ENCODE measurements at regions not wholly inside any gene's neighbourhood (a gene's known extent, or its start where the extent isn't known, plus 50 kb on each side); places are given as distances from the start of the nearest gene placed in this dataset.

DNA sequence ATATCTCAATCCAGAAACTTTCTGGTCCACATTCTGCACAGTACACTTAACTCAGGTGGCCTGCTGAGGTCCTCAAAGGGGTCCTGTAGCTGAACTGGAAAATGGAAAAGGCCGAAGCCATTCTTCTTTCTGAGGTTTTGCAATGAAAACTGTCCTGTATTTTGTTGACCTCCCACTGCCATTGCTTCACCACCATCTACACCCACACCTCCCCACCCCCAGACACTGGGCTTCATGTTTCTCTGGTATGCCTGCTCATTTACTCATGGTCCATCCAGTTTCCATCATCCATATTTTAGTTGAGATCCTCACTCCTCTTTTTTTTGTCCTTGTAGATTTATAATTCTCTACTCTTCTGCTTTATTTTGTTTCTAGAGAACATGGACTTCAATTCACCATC lies 115.7 kb upstream of the SLC24A5 start:
- TF ChIP-seq, protein P1, sequence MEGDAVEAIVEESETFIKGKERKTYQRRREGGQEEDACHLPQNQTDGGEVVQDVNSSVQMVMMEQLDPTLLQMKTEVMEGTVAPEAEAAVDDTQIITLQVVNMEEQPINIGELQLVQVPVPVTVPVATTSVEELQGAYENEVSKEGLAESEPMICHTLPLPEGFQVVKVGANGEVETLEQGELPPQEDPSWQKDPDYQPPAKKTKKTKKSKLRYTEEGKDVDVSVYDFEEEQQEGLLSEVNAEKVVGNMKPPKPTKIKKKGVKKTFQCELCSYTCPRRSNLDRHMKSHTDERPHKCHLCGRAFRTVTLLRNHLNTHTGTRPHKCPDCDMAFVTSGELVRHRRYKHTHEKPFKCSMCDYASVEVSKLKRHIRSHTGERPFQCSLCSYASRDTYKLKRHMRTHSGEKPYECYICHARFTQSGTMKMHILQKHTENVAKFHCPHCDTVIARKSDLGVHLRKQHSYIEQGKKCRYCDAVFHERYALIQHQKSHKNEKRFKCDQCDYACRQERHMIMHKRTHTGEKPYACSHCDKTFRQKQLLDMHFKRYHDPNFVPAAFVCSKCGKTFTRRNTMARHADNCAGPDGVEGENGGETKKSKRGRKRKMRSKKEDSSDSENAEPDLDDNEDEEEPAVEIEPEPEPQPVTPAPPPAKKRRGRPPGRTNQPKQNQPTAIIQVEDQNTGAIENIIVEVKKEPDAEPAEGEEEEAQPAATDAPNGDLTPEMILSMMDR (IDR thresholded peaks at IDR 0.05; ENCODE audit: insufficient read depth, low read depth, low read length): no peak
- H3K4me3 ChIP-seq (ENCODE audit: low read depth, low read length): no peak overlapping the region
- no peak for DNase-seq (ENCODE audit: low read depth)

DNA sequence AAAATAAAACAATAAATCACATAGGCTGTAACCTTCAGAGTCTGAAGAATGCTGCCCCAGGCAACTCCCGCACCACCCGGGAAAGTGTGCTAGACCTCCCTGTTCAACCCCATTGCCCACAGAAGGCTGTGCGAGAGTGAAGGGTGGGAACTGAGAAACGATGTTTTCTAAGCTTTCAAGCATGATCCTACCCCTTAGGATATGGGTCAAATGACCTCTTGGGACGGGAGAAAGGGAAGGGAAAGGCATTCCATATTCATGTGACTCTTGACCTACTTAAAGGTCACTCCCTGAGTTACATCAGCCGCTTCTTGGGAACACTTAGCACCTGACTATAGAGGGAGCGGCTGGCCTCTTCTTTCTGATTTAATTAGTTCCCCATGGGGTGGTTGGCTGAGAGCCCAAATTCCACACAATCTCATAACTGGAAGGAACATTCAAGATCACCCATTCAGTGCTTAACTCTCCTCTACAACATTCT lies 114.7 kb upstream of the SLC24A5 start:
- peak; percentile 65 for DNase-seq (ENCODE audit: low read depth)
- H3K4me3 ChIP-seq (ENCODE audit: low read depth, low read length): no peak overlapping the region
- TF ChIP-seq, protein P1 (IDR thresholded peaks at IDR 0.05; ENCODE audit: insufficient read depth, low read depth, low read length): no peak

DNA sequence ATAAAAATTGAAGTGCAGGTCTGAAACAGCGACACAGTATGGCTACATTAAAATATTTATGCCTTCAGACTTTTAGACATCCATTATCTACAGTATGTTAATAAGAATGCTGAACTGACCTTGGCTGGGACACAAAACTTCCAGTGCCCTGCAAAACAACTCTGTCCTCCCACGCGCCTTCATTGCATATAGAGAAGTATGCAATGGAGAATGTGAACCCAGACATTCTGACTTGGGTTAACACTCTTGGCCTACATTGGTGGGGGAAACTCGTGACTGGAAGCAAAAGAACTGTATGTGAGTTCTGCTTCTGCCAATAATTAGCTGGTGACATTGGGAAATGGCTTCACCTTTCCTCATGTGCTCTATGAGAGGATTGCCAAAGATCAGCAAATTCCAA lies 110.5 kb upstream of the SLC24A5 start:
- no peak overlapping the region for H3K4me3 ChIP-seq (ENCODE audit: low read depth, low read length)
- no peak for DNase-seq (ENCODE audit: low read depth)
- TF ChIP-seq, protein P1 (IDR thresholded peaks at IDR 0.05; ENCODE audit: insufficient read depth, low read depth, low read length): no peak

DNA sequence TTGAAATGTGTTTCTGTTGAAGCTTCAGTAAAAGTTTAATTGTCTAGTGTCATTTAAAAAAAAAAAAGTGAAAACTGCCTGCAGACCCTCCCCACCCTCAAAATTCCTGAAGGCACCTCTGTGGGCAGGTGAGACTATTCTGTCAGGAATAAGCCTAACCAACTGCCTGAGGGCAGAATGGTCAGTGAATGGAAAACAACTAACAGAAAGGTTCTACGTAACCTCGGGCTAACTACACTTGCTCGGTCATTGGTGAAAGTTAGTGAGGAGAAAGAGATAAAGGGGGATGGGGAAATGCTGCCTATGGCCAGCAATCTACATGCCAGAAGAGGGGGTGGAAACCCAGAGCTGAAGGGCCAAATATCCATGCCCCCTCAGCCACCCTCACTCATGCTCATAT lies 108.6 kb upstream of the SLC24A5 start:
- TF ChIP-seq, protein P1 (IDR thresholded peaks at IDR 0.05; ENCODE audit: insufficient read depth, low read depth, low read length): no peak
- no peak overlapping the region for H3K4me3 ChIP-seq (ENCODE audit: low read depth, low read length)
- no peak for DNase-seq (ENCODE audit: low read depth)

DNA sequence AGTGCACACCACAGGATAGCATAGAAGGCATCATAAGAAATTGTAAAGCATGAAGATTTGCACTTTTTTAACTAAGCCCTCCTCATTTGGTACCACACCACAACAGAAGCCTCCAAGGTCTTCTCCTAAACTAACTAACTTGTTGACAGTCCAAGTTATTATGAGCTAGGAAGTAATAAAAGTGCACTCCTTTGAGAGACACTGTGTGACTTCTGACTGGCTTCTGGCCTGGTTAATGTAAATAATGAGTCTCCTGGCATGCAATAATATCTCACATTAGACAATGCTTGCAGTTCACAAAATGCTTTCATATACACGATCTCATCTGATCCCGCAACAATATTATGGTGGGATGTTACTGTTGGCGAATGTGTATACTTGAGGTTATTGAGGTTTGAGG lies 103.9 kb upstream of the SLC24A5 start:
- H3K4me3 ChIP-seq (ENCODE audit: low read depth, low read length): no peak overlapping the region
- no peak for DNase-seq (ENCODE audit: low read depth)
- TF ChIP-seq, protein P1 (IDR thresholded peaks at IDR 0.05; ENCODE audit: insufficient read depth, low read depth, low read length): no peak

DNA sequence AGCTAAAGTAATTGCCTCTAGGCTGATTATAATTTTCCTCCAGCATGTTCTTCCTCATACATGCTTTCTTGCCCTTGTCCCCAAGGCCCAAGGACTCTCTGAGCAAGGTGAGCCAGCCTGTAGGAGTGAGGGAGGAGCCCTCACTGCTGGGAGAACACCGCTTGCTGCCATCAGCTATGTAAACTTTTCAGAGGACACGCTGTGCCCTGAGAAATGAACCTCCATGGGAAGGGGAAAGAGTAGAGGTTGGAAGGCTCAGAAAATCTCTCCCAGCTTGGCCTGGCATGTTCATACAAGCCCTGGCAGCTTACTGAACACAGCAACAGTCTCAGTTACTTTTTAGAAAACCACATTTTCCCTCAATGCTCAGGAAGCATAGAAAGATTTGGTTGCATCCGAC lies 103.0 kb upstream of the SLC24A5 start:
- TF ChIP-seq, protein P1 (IDR thresholded peaks at IDR 0.05; ENCODE audit: insufficient read depth, low read depth, low read length): no peak
- no peak for DNase-seq (ENCODE audit: low read depth)
- no peak overlapping the region for H3K4me3 ChIP-seq (ENCODE audit: low read depth, low read length)

DNA sequence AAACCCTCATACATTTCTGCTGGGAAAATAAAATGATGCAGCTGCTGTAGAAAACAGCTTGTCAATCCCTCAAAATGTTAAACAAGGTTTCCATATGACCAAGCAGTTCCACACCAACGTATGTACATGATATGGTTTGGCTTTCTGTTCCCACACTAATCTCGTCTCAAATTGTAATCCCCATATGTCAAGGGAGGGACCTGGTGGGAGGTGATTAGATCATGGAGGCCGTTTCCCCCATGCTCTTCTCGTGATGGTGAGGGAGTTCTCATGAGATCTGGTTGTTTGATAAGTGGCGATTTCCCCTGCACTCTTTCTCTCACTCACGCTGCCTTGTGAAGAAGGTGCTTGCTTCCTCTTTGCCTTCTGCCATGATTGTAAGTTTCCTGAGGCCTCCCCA lies 100.6 kb upstream of the SLC24A5 start:
- TF ChIP-seq, protein P1 (IDR thresholded peaks at IDR 0.05; ENCODE audit: insufficient read depth, low read depth, low read length): no peak
- DNase-seq (ENCODE audit: low read depth): no peak

More for the DNA sequence above, 100.6 kb upstream of the SLC24A5 start:
- no peak overlapping the region for H3K4me3 ChIP-seq (ENCODE audit: low read depth, low read length)

Data from fibroblast of villous mesenchyme (primary cell).